NCI-H1930 (cell line): ENCODE measurements at regions not wholly inside any gene's neighbourhood (a gene's known extent, or its start where the extent isn't known, plus 50 kb on each side); places are given as distances from the start of the nearest gene placed in this dataset.

Experiments used
- DNase-seq, 2 experiments: peaks; one replicate each; lab custom pipeline; 2025; lab: John Stamatoyannopoulos, UW

DNA sequence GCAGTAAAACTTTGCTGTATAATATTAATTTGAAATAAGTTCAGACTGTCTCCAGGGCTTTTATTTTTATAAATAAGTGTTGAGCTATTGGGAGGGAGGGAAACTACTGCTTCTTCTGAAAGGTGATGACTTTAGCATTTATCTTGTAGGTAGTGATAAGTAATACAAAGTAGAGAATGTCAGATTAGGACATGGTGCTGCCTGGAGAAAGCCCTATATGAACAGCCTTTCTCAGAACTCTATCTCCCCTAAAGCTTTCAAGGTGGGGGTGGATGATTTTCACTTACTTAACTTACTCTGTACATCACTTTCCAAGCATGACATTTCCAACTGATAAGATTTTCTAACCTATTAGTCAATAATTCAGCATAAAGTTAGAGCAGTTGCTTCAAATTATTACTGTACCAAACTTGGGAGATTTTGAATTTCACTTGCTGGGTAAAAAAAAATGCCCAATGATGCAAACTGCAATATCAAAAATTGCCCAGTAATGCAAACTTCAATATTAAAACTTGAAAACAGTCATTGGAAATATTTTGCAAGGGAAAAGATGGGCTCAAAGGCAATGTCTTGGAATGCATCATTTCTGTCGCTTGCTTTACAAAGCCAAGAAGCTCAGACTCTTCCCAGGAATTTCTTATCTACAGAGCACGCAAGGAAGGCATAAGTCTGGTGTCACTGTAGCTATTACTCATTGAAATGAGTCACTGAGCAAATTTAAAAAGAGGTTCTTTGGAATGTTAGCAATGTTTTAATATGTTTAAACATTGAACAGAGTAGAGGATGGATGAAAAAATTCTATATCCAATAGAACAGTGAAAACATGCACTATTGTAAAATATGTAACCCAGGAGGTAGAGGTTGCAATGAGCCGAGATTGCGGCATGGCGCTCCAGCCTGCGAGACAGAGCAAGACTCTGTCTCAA lies 569.5 kb downstream of the PSAT1 start:
- DNase-seq, result no peak

- DNase-seq, result no peak
These were observed 574.1 kb downstream of the PSAT1 start for GRCh38 chr9:78871086-78871451.

DNA sequence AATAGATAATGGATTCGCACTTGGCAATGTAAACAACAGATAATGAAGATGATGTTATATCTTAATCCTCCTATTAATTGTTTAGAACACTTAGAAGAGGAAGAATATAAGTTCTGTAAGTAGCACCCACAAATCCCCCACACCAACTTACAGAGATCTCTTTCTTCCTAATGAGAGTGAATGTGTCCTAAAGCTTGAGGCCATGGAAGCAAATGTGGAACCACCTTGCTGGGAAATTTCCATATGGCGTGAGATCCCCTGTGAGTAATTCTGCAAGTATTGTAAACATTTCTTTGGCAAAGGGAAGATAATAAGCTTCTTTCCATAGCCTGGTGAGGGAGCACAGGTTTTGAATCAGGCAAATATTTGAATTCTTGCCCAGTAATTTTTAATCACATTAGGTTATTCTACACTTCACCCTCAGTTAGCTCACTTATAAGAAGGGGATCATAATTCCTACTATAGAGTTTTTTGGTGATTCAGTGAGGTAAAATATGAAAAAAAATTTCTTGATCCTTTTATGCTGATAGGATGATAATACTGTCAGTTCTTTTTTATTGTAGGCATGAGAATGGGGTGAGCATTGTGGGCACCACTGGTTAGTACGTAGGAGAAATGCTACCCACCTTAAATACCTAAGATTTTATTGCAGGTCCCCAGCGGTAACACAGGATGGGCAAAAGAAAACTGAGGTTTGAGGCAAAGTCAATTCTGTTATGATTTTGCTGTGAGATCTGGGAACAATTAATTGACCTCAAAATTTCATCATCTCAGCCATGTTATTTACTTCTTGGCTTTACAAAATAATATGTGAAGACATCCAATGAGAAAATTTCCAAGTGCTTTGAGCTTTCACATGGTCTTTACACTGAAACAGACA lies 574.8 kb downstream of the PSAT1 start:
- peak in 1 of 2 experiments; percentile 37 for DNase-seq

- DNase-seq, result no peak
These were observed 577.1 kb downstream of the PSAT1 start for GRCh38 chr9:78874061-78874460.

DNA sequence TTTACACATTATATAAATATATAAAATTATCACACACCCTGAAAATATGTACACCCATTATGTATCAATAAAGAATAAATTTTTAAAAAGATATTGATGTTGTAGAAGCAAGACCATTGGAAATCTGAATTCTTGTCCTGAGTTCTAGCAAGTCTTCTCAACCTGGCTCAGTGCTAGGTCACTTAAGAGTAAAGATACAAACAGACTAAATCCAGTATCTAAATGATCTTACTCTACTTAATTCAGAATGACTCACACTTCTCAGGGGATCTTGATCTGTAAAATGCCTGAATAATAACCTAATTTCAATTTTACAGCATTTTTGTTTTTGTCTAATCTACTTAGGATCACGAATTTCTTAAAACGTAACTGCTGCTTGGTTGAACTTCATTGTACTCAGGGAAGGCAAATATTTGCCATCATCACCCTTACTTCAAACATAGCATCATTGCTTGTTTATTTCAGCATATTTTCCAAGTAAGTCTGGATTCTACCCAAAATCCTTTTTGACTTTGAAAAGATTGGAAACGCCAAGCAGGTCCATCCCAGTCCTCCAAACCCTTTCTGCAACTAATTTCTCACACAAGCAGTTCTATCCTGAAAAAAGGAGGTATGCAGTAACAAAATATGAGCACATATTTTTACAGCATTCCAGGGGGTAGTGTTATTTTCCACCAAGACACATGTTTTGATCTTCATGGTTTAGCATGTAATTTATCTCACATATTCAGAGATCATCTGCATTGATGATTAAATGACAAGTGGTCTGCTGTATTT lies 582.6 kb downstream of the PSAT1 start:
- DNase-seq, result peak in 1 of 2 experiments; percentile 16

DNA sequence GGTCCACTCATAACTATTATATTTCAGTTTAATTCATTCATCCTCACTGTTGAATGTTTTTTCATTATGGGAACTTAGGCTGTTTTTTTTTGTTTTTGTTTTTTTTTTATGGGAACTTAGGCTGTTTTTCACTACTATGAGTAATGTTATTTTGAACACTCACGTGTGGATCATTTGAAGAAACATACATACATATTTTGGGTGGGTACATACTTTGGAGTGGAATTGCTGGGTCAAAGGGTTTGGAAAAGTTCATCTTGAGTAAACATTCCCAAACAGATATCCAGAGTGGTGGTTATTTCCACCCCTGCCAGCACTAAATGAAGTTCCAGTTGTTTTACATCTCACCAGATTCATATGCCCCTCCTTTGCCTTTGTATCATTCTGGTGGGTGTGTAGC lies 584.4 kb downstream of the PSAT1 start:
- DNase-seq, result no peak

- DNase-seq, result no peak
These were observed 585.6 kb downstream of the PSAT1 start for GRCh38 chr9:78882481-78882880.

DNA sequence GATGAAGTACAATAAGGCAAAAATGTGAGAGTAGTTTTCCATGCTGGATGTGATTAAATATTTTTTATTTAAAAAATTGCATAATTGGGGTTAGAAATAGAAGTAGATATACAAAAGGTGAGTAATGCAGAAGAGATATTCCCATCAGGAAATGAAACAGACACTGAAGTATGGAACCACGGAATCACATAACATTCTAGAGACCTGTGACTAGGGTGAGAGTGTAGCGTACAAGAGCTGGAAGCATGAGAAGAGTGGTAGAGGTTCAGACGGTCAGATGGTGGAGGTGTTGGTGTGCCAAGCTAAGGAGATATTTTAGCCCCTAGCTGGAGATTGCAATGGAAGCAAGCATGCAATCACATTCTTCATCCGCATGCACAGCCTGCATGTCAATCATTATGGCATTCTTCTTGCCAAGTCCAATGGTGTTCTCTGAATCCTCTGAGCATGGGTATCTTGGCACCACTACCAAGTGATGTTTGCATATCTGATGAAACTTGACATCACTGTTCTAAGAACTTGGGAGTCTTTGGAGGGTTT lies 587.8 kb downstream of the PSAT1 start:
- no peak for DNase-seq

GRCh38 chr9:78892182-78892581 lies 595.3 kb downstream of the PSAT1 start:
- no peak for DNase-seq

DNA sequence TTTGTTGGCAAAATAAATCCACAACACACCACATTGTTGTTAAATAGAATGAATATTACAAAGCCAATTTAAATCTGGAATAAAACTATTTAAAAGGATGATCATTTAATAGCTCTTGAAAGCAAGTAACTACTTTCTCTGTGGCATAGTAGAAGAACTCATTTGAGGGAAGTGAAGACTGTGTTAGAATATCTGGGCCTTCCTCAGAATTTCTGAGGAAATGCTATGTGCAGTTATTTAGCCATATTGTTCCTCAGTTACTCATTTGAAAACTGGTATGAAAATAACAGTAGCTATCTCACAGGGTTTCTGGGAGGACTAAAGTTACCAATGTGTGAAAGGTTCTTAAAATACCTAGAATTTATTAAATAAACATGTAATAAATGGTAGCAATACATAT lies 595.8 kb downstream of the PSAT1 start:
- DNase-seq, result no peak

DNA sequence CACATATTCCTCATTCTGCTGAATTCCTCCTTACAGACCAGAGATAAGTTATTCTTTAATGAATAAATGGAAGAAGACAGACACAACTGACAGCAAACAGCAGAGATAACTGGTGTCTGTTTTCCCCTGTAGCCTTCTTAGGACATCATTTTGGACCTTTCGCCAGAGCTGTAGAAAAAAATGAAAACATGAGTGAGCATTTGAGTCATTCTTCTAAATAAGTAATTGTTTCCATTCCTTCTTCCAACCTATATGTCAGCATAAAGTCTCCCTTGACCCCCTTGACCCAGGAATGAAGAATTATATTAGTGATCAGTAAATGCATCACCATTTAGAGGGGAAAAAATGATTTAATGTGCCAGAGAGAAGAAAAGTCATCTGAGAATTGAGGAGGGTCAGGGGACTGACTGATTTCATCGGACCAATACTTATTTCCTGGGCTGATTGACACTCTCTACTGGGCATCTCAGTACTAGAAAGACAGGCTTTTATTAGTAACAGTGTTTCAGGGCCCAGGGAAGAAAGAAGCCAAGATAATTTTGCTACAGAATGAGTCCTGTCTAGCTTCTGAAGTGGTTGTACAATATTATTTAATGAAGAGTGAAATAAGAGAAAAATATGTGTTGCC lies 597.0 kb downstream of the PSAT1 start:
- no peak for DNase-seq

DNA sequence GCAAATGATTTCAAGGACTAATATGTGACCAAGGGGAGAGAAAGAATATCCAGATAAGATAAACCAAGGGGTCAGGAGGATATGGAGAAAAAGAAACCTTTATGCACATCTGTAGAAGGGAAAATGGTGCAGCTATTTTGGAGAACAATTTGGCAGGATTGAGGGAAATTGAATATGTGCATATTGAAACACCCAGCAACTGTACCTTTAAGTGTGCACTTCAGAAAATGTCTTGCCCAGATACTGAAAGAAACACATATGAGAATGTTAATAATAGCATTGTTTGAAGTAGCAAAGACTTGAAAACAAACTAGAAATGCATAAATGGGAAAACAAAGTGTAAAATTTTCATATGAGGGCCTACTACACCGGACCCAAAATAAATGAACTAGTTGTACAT lies 599.6 kb downstream of the PSAT1 start:
- no peak for DNase-seq

- DNase-seq, result no peak
These were observed 601.3 kb downstream of the PSAT1 start for GRCh38 chr9:78898234-78898633.

DNA sequence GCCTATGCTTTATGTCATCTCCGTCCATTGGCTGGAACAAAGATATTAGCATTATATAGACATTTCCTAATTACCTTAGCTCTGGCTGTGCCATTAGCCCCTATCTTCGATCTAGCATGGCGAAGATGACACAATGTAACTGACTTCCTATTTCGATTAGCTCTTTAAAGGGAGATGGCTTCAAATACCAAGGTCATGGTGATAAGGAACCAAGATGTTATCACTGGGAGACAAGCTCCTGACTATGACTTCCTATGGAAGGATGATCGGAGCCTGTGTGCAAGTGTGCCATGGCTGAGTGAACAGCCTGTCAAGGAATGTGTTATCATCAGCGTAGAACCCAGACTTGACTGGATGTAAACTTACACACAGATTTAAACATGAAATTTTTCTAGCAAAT lies 602.1 kb downstream of the PSAT1 start:
- no peak for DNase-seq

- no peak for DNase-seq
These were observed 603.6 kb downstream of the PSAT1 start for GRCh38 chr9:78900500-78900899.

- DNase-seq, result no peak
These were observed 605.1 kb downstream of the PSAT1 start for GRCh38 chr9:78902051-78902450.

DNA sequence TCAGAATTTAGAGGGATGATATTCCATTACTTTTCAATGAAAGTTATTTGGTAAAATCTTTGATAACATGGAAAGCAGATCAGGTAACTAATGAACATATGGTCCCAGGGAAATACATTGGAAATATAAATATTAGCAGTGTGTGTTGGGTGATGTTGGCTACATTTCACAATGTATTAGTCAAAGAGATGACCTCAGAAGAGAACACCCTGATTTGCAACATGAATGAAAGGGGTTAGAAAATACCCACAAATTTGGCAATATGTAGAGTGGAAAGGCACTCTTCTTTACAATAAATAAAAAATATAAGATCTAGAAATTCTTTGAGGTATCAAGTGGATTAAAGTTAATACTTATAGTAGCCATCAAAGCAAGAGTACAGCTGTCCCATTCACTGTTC lies 606.7 kb downstream of the PSAT1 start:
- no peak for DNase-seq

GRCh38 chr9:78904686-78905085 lies 607.8 kb downstream of the PSAT1 start:
- no peak for DNase-seq

- DNase-seq, result no peak
These were observed 608.5 kb downstream of the PSAT1 start for GRCh38 chr9:78905387-78905786.

DNA sequence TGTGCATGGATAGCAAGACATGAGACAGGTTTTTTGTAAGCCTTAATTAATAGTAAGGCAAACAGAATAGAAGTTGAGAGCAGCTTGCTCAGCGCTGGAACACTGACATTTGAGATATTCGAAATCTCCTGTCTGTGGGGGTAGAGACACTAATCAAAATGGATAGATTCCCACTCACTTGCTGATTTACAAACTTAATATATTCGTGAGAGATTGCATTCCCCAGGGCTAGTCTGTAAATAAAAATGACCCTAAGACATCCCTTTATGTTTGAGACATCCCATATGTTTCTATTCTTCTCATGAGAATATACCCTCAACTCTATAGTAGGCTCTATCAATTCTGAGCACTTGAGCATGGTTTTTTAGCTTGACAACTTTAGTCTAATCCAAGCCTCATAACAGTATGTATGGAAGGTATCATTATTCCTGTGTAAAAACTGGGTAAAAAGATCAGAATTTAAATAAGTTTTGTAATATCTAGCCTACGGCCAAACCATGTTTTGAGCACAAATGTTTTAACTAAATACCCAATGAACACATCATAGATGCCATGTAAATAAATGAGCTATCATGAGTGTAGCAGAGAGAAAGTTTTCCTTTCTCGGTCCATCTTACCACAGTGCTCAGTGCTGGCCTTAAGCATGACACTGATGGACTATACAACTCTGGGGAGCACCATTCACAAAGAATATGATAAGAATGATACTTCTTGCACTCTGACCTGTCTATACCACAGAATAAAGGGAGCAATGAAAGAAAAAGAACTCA lies 609.2 kb downstream of the PSAT1 start:
- no peak for DNase-seq

GRCh38 chr9:78909566-78909965 lies 612.6 kb downstream of the PSAT1 start:
- no peak for DNase-seq
